A673 (cell line): ENCODE measurements at regions not wholly inside any gene's neighbourhood (a gene's known extent, or its start where the extent isn't known, plus 50 kb on each side); places are given as distances from the start of the nearest gene placed in this dataset.

ENCODE experiments used
- BruUV-seq: library from RNA; stranded (reverse); fragments of 400-500 nt; replicated peaks from 2 replicates; lab custom pipeline; 2021; lab: Mats Ljungman, UMichigan
- CTCF ChIA-PET: fragments of 300-600 bp; sonication (Branson Sonifier 250); formaldehyde crosslinking; loops from one replicate; lab custom pipeline; 2022; ENCODE audit warnings: antibody characterized with exemption; lab: Charles Lee
- POLR2A ChIA-PET: fragments of 300-600 bp; sonication (Branson Sonifier 250); formaldehyde crosslinking; loops from one replicate; lab custom pipeline; 2022; ENCODE audit warnings: antibody characterized with exemption; ENCODE audit not compliant: low non-redundant PET; lab: Charles Lee
- DNase-seq: peaks from one replicate; pipeline ENCODE4 v3.0.0-alpha.2; 2015; ENCODE audit warnings: low spot score
- H3K27ac ChIP-seq: fragments of 200-600 bp; sonication (generic); 2 replicates; pipeline ENCODE4 v1.5.1; 2016; ENCODE audit warnings: mixed run types, low read depth, mild to moderate bottlenecking, mixed read lengths, antibody characterized with exemption, low read length; ENCODE audit not compliant: poor library complexity, severe bottlenecking
- H3K27me3 ChIP-seq: fragments of 200-600 bp; sonication (generic); replicated peaks from 2 replicates; pipeline ENCODE4 v1.6.1; 2017; ENCODE audit warnings: mixed run types, low read depth, mild to moderate bottlenecking, mixed read lengths, antibody characterized with exemption, low read length; ENCODE audit not compliant: insufficient read depth, poor library complexity
- H3K36me3 ChIP-seq: fragments of 200-600 bp; sonication (generic); 2 replicates; pipeline ENCODE4 v1.6.1; 2016; ENCODE audit warnings: mixed run types, mild to moderate bottlenecking, mixed read lengths, antibody characterized with exemption, low read length; ENCODE audit not compliant: insufficient read depth, poor library complexity, severe bottlenecking
- H3K4me1 ChIP-seq: fragments of 200-600 bp; sonication (generic); 2 replicates; pipeline ENCODE4 v1.6.1; 2017; ENCODE audit warnings: mixed run types, mild to moderate bottlenecking, mixed read lengths, antibody characterized with exemption, low read length; ENCODE audit not compliant: insufficient read depth, poor library complexity, severe bottlenecking
- H3K4me3 ChIP-seq: fragments of 200-600 bp; sonication (generic); 2 replicates; pipeline ENCODE4 v1.5.1; 2016; ENCODE audit warnings: low read depth, mixed run types, mild to moderate bottlenecking, mixed read lengths, low read length; ENCODE audit not compliant: poor library complexity, severe bottlenecking
- H3K9me3 ChIP-seq: fragments of 200-600 bp; sonication (generic); 2 replicates; pipeline ENCODE4 v1.6.1; 2016; ENCODE audit warnings: mixed run types, low read depth, mild to moderate bottlenecking, mixed read lengths, antibody characterized with exemption, low read length; ENCODE audit not compliant: poor library complexity, severe bottlenecking
- EZH2 ChIP-seq: fragments of 200-600 bp; sonication (generic); IDR thresholded peaks from 2 replicates; pipeline ENCODE4 v1.6.1; 2017; ENCODE audit warnings: borderline replicate concordance, low read depth, mild to moderate bottlenecking, mixed read lengths, antibody characterized with exemption, low read length; ENCODE audit not compliant: poor library complexity, severe bottlenecking
- intact Hi-C: fragments of 100-400 bp; cut with micrococcal nuclease; formaldehyde crosslinking; loops from one replicate; pipeline ENCODE4 v1.10.0; 2022; ENCODE audit not compliant: unreplicated experiment
- TF ChIP-seq, protein P1 (sequence below): fragments of 300-800, 200-600 bp; sonication (generic); conservative IDR thresholded peaks from 2 replicates; pipeline ENCODE4 v1.5.1; 2017; ENCODE audit warnings: low read depth, mild to moderate bottlenecking, antibody characterized with exemption, low read length, moderate library complexity, mixed read lengths

DNA sequence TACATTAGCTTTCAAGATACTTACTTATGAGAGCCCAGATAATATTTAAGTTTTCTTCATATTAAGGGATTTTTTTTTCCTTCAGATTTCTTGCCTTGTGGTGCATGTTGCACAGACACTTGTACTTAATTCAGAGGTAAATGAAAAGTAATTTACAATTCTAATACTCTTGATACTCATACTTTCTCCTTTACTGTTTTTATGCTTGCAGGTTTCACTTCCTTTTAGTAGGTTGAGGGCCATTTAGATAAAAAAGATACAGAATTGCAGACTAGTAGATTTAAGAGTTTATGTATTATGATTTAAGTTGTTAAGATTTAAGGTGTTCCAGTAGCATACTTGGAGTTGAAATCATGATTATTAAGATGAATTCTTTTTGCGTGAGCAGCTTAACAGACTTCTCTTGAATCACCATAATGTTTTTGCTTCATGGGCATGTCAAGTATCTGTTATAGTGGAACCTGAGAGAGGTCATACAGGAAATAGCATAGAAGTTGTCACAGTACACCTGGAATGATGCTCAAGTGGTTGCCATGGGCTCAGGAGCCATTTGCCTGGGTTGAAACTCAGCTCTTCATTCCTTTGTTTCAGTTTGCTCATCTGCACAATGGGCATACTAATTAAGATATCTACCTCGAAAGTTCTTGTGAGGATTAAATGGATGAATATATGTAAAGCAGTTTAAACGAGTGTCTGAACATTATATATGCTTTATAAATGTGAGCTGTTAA lies 174.8 kb upstream of the PRPS1L1 start:
- BruUV-seq = no TSS peak
- CTCF ChIA-PET = no interaction called here
- intact Hi-C loops = no loop called here
- Histone ChIP-seq H3K4me3 (no peak overlapping the region), H3K4me1 (no peaks in the 10 kb centered on the region), H3K27me3 (no peaks in the 10 kb centered on the region), H3K9me3 (no peaks in the 10 kb centered on the region), H3K27ac (no peak overlapping the region), H3K36me3 (no peaks in the 10 kb centered on the region)
- POLR2A ChIA-PET = no interaction called here
- no peak for TF ChIP-seq EZH2
- TF ChIP-seq, protein P1, sequence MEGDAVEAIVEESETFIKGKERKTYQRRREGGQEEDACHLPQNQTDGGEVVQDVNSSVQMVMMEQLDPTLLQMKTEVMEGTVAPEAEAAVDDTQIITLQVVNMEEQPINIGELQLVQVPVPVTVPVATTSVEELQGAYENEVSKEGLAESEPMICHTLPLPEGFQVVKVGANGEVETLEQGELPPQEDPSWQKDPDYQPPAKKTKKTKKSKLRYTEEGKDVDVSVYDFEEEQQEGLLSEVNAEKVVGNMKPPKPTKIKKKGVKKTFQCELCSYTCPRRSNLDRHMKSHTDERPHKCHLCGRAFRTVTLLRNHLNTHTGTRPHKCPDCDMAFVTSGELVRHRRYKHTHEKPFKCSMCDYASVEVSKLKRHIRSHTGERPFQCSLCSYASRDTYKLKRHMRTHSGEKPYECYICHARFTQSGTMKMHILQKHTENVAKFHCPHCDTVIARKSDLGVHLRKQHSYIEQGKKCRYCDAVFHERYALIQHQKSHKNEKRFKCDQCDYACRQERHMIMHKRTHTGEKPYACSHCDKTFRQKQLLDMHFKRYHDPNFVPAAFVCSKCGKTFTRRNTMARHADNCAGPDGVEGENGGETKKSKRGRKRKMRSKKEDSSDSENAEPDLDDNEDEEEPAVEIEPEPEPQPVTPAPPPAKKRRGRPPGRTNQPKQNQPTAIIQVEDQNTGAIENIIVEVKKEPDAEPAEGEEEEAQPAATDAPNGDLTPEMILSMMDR = no peak
- DNase-seq = no peak

DNA sequence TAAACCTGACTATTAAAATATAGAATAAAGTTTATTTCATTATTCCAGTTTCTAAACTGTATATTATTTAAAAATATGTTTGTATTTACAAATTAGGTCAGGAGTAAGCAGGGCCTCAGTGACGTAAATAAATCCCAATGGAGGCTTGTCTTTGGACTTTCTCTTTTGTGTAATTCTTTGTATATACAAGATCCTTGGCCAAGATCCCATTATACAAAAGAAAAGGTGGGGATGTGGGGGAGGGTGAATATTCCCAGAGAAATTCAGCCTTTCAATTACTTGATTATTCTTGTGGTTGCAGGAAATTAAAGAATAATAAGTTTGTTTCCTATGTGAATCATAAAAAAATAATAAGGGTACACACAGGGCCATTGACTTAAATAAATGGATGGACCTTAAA lies 178.7 kb upstream of the PRPS1L1 start:
- TF ChIP-seq, protein P1 = no peak
- TF ChIP-seq EZH2 = no peak
- no peak for DNase-seq
- intact Hi-C loops = no loop called here
- no peak overlapping the region for H3K4me3 ChIP-seq
- POLR2A ChIA-PET = no interaction called here
- H3K27me3 ChIP-seq = no peaks in the 10 kb centered on the region
- no peaks in the 10 kb centered on the region for H3K36me3 ChIP-seq
- CTCF ChIA-PET = no interaction called here
- H3K27ac ChIP-seq = no peak overlapping the region
- H3K9me3 ChIP-seq = no peaks in the 10 kb centered on the region
- no TSS peak for BruUV-seq
- H3K4me1 ChIP-seq = no peaks in the 10 kb centered on the region

DNA sequence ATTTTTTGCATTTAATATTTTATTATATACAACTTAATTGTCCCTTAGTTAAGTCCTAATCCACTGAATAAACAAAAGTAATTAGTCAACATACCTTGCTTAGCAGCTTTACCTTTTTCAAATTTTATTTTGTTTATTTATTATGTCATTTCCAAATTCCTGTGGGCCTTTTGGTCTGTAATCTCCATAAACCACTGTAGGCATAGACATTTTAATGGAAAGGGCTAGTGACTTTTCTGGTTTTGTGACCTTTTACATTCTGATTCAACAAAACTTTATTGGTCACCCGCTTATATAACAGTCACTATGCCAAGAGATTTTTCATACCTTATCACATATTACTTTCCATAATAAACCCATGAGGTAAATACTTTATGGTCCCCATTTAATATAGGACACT lies 181.3 kb upstream of the PRPS1L1 start:
- ChIA-PET CTCF (no interaction called here), POLR2A (no interaction called here)
- H3K27ac ChIP-seq = no peak overlapping the region
- H3K4me1 ChIP-seq = no peaks in the 10 kb centered on the region
- no TSS peak for BruUV-seq
- no peaks in the 10 kb centered on the region for H3K27me3 ChIP-seq
- no peak overlapping the region for H3K4me3 ChIP-seq
- intact Hi-C loops = no loop called here
- H3K9me3 ChIP-seq = no peaks in the 10 kb centered on the region
- DNase-seq = no peak
- TF ChIP-seq, protein P1 = no peak
- TF ChIP-seq EZH2 = no peak
- H3K36me3 ChIP-seq = no peaks in the 10 kb centered on the region
